IMR-90 (cell line): ENCODE measurements at regions not wholly inside any gene's neighbourhood (a gene's known extent, or its start where the extent isn't known, plus 50 kb on each side); places are given as distances from the start of the nearest gene placed in this dataset.

ENCODE experiments used
- BHLHE40 ChIP-seq: fragments of 150-350 bp; IDR thresholded peaks from 2 replicates; pipeline ENCODE4 v1.6.1; 2016; ENCODE audit warnings: mild to moderate bottlenecking, low read depth, low read length
- FOS ChIP-seq: fragments of 150-350 bp; IDR thresholded peaks from 2 replicates; pipeline ENCODE4 v1.6.1; 2016; ENCODE audit warnings: low read depth, low read length
- MAZ ChIP-seq: IDR thresholded peaks from 2 replicates; pipeline ENCODE4 v1.6.1; 2012; ENCODE audit warnings: low read depth, mild to moderate bottlenecking, low read length, improper control_type of control experiment, moderate library complexity, borderline replicate concordance
- MXI1 ChIP-seq: IDR thresholded peaks from 2 replicates; pipeline ENCODE4 v1.6.1; 2012; ENCODE audit warnings: low read depth, mild to moderate bottlenecking, low read length, moderate library complexity, borderline replicate concordance
- NFE2L2 ChIP-seq: fragments of 150-350 bp; IDR thresholded peaks from 2 replicates; pipeline ENCODE4 v1.6.1; 2016; ENCODE audit warnings: low read depth, mild to moderate bottlenecking, low read length
- POLR2A ChIP-seq: IDR thresholded peaks from 2 replicates; pipeline ENCODE4 v1.6.1; 2012; ENCODE audit warnings: mild to moderate bottlenecking, low read depth, low read length
- RAD21 ChIP-seq: IDR thresholded peaks from 2 replicates; pipeline ENCODE4 v1.6.1; 2012; ENCODE audit warnings: low read length, improper control_type of control experiment
- RFX5 ChIP-seq: IDR thresholded peaks from 2 replicates; pipeline ENCODE4 v1.8.0; 2012; ENCODE audit warnings: low read depth, mild to moderate bottlenecking, low read length, moderate library complexity
- SMC3 ChIP-seq: fragments of 150-350 bp; IDR thresholded peaks from 2 replicates; pipeline ENCODE4 v1.6.1; 2016; ENCODE audit warnings: low read depth, mild to moderate bottlenecking, antibody characterized with exemption, low read length, moderate library complexity
- TF ChIP-seq, protein P1 (sequence below): conservative IDR thresholded peaks from 2 replicates; pipeline ENCODE4 v1.5.1; 2012; ENCODE audit warnings: mild to moderate bottlenecking, low read depth, low read length, improper control_type of control experiment

GRCh38 chr3:191813245-191813644, 352.3 kb downstream of the PYDC2 start:
- TF ChIP-seq, protein P1, sequence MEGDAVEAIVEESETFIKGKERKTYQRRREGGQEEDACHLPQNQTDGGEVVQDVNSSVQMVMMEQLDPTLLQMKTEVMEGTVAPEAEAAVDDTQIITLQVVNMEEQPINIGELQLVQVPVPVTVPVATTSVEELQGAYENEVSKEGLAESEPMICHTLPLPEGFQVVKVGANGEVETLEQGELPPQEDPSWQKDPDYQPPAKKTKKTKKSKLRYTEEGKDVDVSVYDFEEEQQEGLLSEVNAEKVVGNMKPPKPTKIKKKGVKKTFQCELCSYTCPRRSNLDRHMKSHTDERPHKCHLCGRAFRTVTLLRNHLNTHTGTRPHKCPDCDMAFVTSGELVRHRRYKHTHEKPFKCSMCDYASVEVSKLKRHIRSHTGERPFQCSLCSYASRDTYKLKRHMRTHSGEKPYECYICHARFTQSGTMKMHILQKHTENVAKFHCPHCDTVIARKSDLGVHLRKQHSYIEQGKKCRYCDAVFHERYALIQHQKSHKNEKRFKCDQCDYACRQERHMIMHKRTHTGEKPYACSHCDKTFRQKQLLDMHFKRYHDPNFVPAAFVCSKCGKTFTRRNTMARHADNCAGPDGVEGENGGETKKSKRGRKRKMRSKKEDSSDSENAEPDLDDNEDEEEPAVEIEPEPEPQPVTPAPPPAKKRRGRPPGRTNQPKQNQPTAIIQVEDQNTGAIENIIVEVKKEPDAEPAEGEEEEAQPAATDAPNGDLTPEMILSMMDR = no peak
- TF ChIP-seq POLR2A = no peak
- no peak for TF ChIP-seq SMC3
- TF ChIP-seq RAD21 = no peak
- TF ChIP-seq RFX5 = no peak
- TF ChIP-seq BHLHE40 = no peak
- no peak for TF ChIP-seq FOS
- TF ChIP-seq NFE2L2 = no peak
- no peak for TF ChIP-seq MXI1
- TF ChIP-seq MAZ = no peak
